CD4-positive, alpha-beta T cell treated with Interleukin-10 for 1 hour (primary cell): ENCODE measurements at regions not wholly inside any gene's neighbourhood (a gene's known extent, or its start where the extent isn't known, plus 50 kb on each side); places are given as distances from the start of the nearest gene placed in this dataset.

ENCODE experiments used
- DNase-seq: peaks from one replicate; pipeline ENCODE4 v3.0.0-alpha.2; 2020

DNA sequence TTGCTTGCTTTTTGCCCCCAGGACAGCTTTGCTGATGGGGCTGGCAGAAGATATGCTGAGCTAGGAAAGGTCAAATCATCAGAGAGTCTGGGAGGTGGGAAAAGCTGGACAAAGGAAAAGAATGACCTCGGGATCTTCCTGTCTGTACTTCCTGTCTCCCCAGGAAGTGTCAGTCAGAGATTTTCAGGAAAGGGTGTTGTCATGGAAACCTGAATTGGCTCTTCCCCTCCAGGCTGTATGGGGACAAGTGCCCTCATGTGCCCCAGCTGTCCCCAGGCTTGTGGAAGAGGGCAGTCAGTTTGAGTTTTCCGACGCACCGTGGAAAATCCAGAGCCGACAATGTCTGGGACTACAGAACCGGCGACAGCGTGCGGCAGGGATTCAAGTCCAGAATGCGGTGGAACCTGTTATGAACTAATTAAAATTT lies 122.7 kb upstream of the ZFHX3 start:
- no peak for DNase-seq

DNA sequence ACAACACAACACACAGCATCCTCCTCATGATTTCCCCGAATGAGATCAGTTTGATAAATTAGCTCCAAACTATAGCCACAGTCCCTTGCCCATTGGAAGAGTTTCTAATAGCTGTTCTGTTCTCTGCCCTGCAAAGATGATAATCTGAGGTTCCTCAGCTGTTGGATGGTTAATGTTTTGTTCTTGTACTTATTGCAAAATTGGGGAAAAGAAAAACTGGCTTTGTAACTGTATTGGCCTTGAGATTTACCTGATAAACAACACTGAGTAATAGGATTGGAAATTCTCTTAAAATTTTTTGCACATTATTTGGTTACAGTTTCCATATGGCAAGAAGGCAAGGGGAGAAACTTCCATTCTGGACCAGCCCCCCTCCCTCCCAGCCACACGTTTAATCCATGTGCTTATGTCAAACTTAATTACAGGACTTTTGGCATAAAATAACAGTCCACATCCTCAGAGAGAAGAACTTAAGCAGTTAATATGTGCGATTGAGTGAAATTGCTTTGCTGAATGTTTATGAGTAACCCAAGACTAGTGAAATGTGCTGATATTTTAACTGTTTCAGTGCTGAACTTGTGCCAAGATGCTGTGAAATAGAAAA lies 119.1 kb upstream of the ZFHX3 start:
- no peak for DNase-seq

DNA sequence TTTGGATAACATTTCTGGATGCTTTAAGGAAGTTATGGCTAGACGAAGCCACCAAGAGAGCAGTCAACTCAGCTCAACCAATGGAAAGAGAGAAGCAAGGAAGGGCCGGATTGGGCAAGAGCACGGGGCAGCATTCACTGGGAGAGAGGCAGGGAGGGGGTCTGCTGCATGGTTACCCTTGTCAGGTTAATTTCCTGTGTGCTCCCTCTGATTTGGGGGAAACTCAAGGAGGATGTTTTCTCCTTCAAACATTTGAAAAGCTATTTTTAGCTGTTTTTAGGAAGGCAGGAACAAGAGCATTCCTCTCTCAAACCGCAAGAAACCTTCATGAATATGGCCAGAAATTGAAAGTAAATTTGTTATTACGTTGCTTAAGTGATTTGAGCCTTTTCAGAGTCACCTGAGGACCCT lies 118.5 kb upstream of the ZFHX3 start:
- DNase-seq, result no peak

DNA sequence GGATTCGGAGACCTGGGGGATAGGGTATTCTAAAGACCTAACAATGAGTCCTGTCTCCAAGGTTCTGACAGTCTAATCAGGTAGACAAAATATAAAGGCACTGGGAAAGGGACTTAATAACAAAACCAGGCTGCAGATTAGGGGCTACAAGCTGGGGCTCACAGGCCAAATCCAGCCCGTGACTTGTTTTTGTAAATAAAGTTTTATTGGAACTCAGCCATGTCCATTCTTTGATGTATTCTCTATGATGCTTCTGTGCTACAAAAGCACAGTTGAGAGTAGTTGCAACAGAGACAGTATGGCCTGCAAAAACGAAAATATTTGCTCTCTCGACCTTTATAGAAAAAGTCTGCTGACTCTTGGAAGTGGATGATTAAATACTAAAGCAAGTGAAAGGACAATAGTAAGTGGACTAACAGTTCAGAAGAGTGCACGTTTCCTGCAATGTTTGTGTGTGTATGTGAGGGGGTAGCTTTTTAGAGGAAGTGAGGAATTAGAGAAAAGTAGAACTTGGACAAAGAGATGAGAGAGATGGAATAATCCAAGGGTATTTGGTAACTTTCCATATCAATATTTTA lies 115.4 kb upstream of the ZFHX3 start:
- no peak for DNase-seq

DNA sequence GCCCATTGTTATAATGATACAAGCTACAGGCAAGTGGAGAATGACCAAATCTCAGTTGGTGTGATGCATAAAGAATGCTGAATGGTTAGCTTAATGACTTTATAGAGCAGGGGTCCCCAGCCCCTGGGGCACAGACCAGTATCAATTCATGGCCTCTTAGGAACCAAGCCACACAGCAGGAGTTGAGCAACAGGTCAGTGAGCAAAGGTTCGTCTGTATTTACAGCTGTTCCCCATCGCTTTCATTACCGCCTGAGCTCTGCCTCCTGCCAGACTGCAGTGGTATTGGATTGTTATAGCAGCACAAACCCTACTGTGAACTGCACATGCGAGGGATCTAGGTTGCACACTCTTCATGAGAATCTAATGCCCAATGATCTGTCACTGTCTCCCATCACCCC lies 114.0 kb upstream of the ZFHX3 start:
- no peak for DNase-seq

DNA sequence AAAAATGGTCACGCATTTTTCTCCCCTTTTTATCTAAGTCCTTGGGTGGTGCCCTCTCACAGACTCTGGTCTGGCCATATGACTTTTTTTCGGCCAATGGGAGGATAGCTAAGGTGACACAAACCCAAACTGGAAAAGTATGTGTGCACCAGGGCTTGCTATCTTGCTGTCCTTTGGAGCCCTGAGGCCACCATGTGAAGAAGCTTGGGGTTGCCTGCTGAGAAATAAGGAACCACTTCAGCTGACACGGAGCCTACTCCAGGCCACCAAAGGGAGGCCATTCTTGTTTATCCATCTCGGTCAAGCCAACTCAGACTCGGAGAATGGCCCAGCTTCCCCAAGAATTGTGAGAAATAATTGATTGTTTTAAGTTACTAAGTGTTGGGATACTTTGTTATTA lies 111.4 kb upstream of the ZFHX3 start:
- DNase-seq, result no peak

DNA sequence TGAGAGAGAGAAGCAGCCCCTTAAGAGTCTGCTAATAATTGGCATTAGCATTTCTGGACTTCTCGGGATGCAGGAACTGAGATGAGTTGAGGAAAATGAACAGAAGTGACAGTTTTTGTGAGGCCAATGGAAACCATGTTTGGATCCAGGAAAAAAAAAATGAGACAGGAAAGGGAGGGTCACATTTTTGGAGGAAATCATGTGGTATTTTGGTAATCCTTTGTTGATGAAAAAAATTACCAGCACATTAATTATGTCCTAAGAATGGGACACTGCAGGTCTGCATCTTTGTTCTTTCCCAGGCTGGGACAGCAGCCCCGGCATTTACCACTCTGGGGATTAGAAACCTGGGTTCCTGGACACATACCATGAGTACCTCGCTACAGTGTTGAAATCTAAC lies 109.9 kb upstream of the ZFHX3 start:
- DNase-seq, result no peak

DNA sequence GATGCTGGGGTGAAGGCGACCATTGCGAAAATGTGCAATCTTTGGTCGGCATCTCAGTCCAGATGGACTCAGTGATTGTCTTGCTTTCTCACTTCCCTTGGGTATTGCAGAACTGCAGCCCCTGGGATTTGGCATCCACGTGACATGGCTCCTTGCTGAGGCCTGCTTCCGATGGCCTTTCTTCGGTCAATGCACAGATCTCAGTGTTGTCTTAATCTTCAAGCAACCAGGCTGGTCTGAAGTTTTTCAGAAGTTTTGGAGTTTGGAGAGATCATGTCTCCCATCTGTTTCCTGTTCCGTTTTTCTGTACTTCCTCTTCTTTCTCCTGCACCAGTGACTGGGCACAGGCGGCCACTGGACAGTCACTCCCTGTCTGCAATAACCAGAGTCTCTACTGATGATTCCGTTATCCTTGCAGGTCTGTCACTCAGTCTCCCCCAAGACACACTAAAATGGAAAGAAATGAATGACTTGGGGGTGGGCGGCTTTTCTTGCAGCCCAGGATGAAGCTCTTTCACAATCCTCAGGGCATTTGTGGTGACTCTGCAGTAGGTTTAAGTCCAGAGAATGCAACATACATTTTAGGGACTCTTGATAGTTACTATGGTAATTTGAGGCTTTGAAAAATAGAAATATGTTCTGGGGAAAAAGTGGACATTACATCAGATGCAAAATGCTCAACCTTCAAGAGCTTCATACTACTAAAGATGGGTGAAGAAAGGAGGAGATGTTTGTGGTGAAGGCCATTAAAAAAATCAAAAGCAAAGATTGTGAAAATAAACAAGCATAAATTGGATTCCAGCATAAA lies 106.3 kb upstream of the ZFHX3 start:
- DNase-seq, result peak; percentile 10

DNA sequence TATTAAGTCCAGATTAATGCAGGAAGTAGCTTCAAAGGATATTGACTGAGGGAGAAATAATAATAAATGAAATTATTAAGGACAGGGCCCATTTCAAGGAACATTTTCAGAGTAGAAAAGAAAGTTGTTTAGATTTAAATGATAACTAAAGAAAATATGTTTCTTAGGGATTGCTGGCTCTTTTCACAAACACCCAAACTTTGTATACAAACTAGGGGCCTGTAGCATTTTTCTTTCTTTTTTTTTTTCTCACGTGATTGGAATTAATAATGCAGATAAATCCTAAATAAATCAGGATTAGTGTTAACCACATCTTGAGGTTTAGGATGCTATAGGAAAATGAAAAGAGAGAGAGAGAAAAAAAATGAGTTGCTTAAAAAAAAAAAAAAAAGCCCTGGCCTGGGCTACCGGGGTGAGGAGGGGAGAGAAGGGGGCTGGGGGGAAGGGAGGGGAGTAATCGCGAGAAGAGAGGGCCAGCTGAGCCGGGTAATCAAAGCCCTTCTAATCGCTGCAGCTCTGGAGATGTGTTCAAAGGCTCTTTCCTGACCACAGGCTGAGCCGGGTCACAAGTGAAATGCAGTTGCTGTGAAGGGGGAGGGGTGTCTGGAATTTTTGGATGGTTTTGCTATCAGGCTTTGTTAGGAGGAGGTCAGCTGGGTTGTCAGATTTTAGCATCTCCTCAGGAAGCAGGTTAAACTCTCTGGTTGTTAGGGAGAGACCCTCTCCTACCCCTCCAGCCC lies 104.6 kb upstream of the ZFHX3 start:
- DNase-seq, result no peak

DNA sequence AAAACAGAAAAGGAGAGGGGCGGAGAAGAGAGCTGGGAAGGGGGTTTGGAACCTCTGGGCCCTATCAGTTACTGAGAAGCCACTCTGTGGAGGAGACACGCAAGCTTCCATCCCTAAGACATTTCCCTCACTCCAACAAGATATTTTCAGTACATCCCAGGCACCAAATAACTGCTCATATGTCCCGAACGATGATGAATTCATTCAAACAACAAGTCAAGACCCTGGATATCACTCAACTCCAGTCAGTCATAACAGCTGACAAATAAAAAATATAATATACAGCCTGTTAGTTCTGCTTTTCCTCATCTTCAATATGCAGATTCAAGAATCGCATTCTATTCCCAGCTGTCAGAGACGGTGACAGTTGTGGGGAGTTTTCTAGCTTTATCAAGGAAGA lies 104.0 kb upstream of the ZFHX3 start:
- no peak for DNase-seq

DNA sequence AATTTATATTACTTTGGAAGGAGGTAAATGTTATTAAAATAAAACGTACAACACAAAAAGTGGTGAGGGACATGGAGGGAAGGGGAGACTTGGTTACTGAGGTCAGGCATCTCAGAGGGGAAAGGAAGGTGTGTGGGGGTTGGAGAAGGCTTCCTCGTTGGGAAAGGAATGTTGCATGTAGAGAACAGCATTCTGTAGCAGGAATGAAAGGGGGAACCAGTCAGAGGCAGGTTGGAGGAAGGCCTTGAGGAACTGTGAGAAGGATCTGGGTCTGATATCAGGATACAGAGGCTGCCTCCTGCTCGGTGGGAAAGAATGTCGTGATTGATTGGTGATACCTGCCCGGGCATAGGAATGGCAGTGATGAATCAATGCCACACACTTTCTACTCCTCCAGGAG lies 103.3 kb upstream of the ZFHX3 start:
- DNase-seq, result no peak

DNA sequence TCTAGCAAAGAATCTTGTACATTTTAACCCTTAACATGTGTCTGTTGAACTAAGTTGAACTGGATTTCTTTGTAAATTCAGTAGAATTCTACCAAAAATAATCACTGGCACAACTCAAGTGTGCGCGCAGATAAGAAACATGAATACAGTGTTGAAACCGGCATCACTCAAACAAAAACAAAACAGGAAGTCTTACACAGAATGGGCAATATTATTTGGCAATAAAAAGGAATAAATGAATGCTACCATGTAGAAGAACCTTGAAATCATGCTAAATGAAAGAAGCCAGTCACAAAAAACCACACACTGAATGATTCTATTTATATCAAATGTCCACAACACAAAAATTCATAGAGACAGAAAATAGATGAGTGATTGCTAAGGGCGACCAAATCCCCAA lies 102.9 kb upstream of the ZFHX3 start:
- DNase-seq, result no peak

DNA sequence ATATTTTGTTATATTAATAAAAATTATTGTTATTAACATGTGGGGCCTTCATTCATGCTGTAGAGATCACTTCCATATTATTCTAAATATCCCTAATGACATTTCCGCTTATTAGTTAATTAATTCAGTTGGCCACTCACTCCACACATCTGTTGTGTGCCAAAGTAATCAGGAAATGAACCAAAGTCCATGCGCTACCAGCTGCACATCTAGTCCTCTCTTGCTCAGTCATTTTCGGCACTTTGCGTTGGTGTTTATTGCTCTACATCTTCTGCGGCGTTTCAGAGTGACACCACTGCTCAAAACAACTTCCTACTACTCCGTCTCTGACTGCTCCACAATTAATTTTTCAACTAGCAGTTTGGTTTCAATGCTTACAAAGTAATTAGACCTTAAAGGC lies 101.4 kb upstream of the ZFHX3 start:
- DNase-seq, result no peak

DNA sequence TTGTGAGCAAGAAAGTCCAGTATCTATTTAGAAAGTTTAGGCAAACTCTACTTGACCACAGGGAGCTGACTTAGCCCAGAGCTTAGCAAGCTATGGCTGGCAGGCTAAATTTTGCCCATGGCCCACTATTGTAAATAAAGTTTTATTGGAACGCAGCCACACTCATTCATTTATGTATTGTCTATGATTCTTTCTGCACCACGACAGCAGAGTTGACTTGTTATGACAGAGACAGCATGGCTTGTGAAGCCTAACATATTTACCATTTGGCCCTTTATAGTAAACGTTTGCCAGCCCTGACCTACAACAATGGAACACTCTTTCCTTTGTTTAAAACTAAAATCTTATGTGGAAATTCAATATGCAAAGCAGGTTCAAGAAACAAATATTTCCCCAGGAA lies 100.0 kb upstream of the ZFHX3 start:
- DNase-seq, result no peak

DNA sequence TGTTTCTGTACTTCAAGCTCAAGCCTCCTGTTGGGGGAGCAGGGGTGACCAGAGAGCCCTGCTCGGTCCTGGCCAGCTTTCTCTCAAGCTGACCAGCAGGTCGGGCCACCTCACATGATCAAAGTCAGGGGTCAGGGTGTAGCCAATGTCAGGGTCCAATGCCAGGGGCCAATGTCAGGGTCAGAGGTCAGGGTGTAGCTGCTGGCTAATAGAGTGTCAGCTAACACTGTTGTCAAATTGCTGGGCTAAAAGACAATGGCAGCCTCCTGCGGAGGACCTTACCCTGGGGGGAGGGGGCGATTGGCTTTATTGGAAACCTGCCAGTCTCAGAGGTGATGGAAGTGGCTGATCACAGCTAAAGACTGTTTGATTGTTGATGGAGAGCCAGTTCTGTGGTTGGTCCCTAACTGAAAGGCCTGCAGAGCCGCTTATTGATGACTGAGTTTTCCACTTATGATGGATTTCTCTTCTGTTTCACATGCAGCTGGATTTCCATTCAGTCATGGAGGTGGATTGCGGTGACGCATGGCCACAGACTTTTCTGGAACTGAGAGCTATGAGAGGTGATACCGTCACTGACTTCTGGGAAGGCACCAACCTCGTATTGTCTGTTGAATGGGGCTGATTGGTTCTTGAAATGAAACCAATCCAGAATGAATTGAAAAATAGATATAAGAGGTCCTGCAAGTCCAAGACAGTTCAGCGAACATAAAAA lies 97.4 kb upstream of the ZFHX3 start:
- DNase-seq, result no peak

DNA sequence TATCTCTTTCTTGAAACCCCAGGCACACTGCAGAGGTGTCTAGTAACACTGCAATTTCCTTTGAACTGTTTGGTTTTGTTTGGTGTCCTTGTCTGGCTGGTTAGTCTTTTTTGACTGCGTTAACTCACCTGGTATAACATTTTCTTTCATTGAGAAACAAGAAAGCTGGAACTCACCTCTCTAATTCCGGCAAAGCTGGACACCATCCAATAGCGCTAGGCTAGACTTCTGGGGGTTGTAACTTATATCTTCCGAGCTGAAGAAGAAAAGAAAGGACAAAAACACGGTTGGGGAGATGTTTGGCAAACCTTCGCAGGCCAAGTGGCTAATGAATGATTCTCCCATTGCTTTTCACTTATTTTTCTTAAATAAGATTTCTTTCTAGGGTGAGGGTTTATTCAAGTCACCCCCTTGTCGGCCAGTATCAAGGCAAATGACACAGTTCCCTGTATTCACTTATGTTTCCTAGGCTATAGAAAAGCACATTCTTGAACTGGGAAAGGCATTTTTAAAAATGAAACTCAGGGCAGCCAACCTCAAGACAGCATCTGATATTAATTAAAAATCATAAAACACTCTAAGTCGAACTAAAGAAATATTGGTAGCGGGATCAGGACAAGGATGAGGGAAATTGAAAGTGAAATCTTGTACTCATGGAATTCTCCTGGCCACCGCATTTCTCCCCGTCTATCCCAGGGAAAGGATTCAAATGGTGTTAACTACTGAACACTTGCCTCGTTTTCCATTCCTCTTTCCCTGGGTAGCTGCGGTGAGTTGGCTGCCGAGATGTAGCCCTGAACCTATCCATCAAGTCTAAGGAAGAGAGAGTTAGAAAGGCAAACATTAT lies 95.9 kb upstream of the ZFHX3 start:
- no peak for DNase-seq

DNA sequence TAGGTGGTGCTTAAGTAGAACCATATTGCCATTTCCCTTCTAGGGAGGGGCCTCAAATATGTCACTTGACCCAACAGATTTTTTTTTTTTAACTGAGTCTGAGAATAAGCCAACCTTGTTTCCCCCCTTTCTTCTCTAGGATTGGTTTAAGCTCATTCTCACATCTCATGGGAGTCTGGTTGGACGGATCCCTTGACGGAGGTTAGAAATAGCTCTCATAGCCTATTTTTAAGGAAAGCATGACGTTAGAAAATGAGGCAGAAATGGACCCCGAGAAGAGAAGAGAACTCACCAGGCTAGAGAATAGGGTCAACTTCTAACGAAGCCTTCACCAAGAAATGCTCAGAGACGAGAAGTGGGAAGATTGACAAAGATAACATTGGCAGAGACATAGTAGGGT lies 95.1 kb upstream of the ZFHX3 start:
- no peak for DNase-seq

DNA sequence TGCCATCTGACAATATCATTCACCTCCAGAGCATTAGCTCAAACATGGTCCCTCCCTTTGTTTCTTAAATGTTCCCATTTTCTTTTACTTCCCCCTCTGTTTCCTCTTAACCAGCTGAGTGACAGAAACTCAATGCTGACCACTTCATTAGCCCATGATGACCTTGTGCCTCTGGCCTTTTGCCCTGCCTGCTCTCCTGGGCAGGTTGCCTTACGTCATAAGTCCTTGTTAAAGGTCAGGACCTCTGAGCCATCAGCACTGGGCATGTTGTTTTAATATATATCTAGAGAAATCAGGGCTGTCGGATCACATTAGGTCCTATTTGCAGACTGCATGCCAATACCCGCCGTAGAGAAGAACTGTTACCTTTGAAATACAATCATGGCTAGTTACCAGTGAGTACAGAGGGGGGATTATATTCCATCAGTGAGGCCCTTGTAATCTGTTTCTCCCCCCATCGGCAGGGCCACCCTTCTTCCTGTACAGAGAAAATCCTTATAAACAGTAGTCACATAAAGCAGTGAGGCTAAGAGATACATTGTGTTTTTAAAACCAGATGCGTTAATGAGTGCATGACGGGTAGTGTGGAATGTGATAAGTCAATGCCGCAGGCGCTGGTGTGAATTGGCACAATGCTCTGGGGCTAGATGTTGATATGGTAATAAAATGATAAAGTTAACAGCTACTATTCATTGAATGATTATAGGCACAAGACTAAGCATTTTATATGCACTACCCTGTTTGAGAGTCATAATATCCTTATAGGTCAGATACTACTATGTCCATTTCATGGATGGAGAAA lies 94.3 kb upstream of the ZFHX3 start:
- no peak for DNase-seq

DNA sequence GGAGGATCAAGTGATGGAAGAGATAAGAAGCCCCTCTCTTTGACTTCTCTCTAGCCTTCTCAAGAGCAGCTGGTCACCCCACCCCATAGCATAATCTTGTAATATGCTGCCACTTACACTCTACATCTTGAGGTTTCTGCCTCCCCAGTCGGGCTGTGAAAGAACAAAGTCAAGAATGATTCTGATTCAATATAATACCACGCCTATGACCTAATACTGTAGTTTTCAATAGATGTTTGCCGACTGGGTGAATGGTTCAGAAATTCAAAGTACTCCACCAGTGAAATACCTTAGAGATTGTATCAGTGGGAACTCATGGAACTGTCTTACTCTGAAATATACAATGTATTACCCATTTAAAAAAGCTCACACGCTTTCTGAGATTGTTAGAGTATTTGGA lies 93.0 kb upstream of the ZFHX3 start:
- DNase-seq, result no peak

DNA sequence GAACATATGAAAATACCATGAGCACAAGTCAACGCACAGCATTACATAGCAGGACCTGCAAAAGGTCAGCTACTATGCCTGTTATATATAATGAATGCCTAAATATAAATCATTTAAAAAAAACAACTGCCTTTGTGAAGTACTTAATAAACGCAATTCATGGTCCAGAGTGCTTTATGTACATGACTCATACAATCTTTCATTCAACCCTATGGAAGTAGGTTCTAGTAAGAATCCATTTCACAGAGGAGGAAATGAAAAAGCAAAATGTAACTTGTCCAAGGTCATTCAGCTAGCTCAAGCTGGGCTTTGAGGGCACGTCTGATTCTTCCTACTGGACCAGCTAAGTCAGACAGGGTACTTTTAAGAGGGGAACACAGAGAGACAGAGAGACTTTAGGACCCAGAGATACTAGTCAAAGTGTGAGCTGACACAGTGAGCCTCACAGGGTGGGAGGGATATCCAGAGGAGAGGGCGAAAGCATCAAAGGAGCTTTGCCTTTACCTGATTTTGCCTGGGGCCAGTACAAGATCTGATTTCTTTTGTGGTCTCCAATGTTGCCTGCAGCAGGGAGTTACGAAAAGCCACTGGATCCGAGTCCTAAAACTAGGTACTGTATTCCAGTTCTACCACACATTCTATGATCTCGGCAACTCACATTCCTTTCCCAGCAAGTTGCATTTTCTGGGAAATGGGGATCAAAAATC lies 83.4 kb upstream of the ZFHX3 start:
- no peak for DNase-seq

DNA sequence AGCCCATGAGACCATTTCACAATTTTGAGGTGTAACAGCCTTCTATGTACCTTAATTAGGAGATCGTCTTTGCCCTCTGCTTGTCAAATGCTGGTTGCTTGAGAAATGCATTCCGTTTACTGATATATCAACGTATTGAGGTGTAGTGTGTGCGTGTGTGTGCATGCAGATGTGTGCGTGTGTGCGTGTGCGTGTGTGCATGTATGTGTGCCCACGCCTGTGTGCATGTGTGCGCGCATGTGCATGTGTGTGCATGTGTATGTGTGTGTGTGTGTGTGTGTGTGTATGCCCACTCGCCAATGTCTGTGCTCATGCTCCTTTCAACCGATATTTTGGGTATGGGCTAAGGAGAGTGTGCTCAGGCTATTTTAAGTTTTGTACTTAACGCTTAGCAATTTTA lies 81.5 kb upstream of the ZFHX3 start:
- DNase-seq, result no peak
